ENCODE measurements at regions not wholly inside any gene's neighbourhood (a gene's known extent, or its start where the extent isn't known, plus 50 kb on each side); places are given as distances from the start of the nearest gene placed in this dataset.
"Not testable (repeated sequence)": the region's sequence is repeated elsewhere in the genome, so short reads cannot be mapped to it uniquely, and the experiment has no call there.

DNA sequence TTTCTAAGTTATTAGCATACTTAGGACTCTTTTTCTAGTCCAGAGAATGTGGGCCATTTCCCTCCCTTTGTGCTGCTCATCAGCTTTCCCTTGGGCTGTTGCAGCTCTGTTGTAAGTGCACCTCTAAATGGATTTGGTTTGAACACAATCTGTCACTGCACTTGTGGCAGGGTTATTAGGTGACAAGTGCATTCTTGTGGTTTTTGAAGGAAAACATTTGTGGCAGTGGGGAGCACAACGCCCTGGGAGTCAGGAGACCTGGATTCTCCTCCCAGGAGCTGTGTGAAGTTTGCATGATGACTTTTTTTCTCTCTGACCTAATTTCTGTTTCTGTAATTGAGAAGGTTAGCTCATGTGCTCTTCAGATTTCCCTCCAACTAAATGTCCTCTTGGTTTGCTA, 630.9 kb upstream of the FAM98A start:
- no peak overlapping the region for H3K4me3 Mint-ChIP-seq
- Histone ChIP-seq H3F3A (ENCODE audit: low read depth) (no peaks in the 10 kb centered on the region), H3K27me3 (no peaks in the 10 kb centered on the region), H4K20me1 (ENCODE audit: low read depth) (no peaks in the 10 kb centered on the region), H3K4me3 (no peak overlapping the region), H2AFZ (replicated peaks) (no peak overlapping the region), H3K9ac (no peak overlapping the region), H3K9me3 (ENCODE audit: low read depth) (no peaks in the 10 kb centered on the region), H3K27ac (no peak overlapping the region), H3K79me2 (ENCODE audit: low read depth) (no peaks in the 10 kb centered on the region), H3K4me1 (no peaks in the 10 kb centered on the region), H3K36me3 (no peaks in the 10 kb centered on the region), H3K4me2 (no peak overlapping the region)
- H3K9me3 Mint-ChIP-seq, result no peaks in the 10 kb centered on the region
- no peak for DNase-seq (ENCODE audit: low spot score)
- H3K4me1 Mint-ChIP-seq, result no peaks in the 10 kb centered on the region
- no peak for TF ChIP-seq EZH2 (IDR thresholded peaks at IDR 0.05)
- TF ChIP-seq, protein P1, sequence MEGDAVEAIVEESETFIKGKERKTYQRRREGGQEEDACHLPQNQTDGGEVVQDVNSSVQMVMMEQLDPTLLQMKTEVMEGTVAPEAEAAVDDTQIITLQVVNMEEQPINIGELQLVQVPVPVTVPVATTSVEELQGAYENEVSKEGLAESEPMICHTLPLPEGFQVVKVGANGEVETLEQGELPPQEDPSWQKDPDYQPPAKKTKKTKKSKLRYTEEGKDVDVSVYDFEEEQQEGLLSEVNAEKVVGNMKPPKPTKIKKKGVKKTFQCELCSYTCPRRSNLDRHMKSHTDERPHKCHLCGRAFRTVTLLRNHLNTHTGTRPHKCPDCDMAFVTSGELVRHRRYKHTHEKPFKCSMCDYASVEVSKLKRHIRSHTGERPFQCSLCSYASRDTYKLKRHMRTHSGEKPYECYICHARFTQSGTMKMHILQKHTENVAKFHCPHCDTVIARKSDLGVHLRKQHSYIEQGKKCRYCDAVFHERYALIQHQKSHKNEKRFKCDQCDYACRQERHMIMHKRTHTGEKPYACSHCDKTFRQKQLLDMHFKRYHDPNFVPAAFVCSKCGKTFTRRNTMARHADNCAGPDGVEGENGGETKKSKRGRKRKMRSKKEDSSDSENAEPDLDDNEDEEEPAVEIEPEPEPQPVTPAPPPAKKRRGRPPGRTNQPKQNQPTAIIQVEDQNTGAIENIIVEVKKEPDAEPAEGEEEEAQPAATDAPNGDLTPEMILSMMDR (IDR thresholded peaks at IDR 0.05), result no peak
- TF ChIP-seq EZH2phosphoT487 (IDR thresholded peaks at IDR 0.05), result no peak
- no peak overlapping the region for H3K27ac Mint-ChIP-seq
- no peaks in the 10 kb centered on the region for H3K36me3 Mint-ChIP-seq
- no peaks in the 10 kb centered on the region for H3K27me3 Mint-ChIP-seq (ENCODE audit: insufficient read depth, low read depth)

DNA sequence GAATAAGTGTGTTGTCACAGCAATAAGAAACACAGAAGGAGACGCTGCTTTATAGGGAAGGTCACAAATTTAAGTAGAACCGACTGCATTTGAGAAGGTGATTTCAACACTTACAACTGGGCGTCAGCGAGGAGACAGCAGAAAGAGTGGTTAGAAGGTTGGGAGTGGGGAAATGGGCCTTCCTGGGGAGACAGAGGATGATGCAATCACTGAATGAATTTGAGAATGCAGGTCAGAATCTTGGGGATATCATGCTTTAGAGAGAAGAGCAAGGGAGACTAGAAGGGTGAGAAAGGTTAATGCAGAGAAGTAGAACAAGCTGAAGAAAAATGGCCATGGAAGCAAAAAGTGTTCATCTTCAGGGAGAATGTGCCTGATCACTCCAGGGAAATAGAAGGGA, 616.1 kb upstream of the FAM98A start:
- H3K9me3 Mint-ChIP-seq, result peaks cover 11% of the 10 kb centered on the region
- no peak overlapping the region for H3K4me3 ChIP-seq
- H4K20me1 ChIP-seq (ENCODE audit: low read depth), result no peaks in the 10 kb centered on the region
- no peaks in the 10 kb centered on the region for H3K79me2 ChIP-seq (ENCODE audit: low read depth)
- no peak for TF ChIP-seq EZH2phosphoT487 (IDR thresholded peaks at IDR 0.05)
- no peak for TF ChIP-seq EZH2 (IDR thresholded peaks at IDR 0.05)
- TF ChIP-seq, protein P1 (IDR thresholded peaks at IDR 0.05), result no peak
- H3F3A ChIP-seq (ENCODE audit: low read depth), result no peaks in the 10 kb centered on the region
- peaks cover 3% of the 10 kb centered on the region for H3K9me3 ChIP-seq (ENCODE audit: low read depth)
- H3K27me3 Mint-ChIP-seq (ENCODE audit: insufficient read depth, low read depth), result no peaks in the 10 kb centered on the region
- no peak overlapping the region for H3K4me2 ChIP-seq
- no peak overlapping the region for H3K27ac ChIP-seq
- no peak overlapping the region for H3K27ac Mint-ChIP-seq
- DNase-seq (ENCODE audit: low spot score), result no peak
- H3K27me3 ChIP-seq, result no peaks in the 10 kb centered on the region
- H3K4me3 Mint-ChIP-seq, result no peak overlapping the region
- H3K4me1 ChIP-seq, result no peaks in the 10 kb centered on the region
- no peaks in the 10 kb centered on the region for H3K4me1 Mint-ChIP-seq
- no peak overlapping the region for H3K9ac ChIP-seq
- H3K36me3 ChIP-seq, result no peaks in the 10 kb centered on the region
- H3K36me3 Mint-ChIP-seq, result no peaks in the 10 kb centered on the region
- no peak overlapping the region for H2AFZ ChIP-seq (replicated peaks)

DNA sequence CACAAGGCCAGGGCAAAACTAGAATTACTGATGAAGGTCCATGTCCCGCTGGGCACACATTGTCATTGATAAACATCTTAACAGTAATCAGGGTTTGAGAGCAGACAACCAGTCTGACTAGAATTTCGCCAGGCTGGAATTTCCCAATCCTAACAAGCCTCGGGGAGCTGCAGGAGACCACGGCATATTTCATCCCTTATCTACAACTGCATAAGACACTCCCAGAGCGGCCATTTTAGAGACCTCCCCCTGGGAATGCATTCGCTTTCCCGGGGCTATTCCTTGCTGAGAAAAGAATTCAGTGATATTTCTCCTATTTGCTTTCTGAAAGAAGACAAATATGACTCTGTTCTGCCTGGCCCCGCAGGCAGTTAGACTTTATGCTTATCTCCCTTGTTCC, 611.3 kb upstream of the FAM98A start:
- not testable (repeated sequence) for H3K9ac ChIP-seq; H3K27me3 Mint-ChIP-seq (ENCODE audit: insufficient read depth, low read depth); H3K4me2 ChIP-seq; H4K20me1 ChIP-seq (ENCODE audit: low read depth); H3K4me1 ChIP-seq; H3K79me2 ChIP-seq (ENCODE audit: low read depth); H3K4me3 Mint-ChIP-seq; H2AFZ ChIP-seq (replicated peaks); DNase-seq (ENCODE audit: low spot score); H3K4me3 ChIP-seq; H3K4me1 Mint-ChIP-seq; H3K27ac Mint-ChIP-seq; H3F3A ChIP-seq (ENCODE audit: low read depth); H3K9me3 ChIP-seq (ENCODE audit: low read depth); H3K36me3 ChIP-seq; H3K27me3 ChIP-seq; H3K36me3 Mint-ChIP-seq; H3K27ac ChIP-seq
- peaks cover 35% of the 10 kb centered on the region for H3K9me3 Mint-ChIP-seq

GRCh38 chr2:34204560-34204959, 605.5 kb upstream of the FAM98A start:
- H3F3A ChIP-seq (ENCODE audit: low read depth), result no peaks in the 10 kb centered on the region
- Mint-ChIP-seq H3K27ac (no peak overlapping the region), H3K4me3 (no peak overlapping the region), H3K27me3 (ENCODE audit: insufficient read depth, low read depth) (peaks cover 2% of the 10 kb centered on the region), H3K9me3 (peaks cover 18% of the 10 kb centered on the region), H3K4me1 (no peaks in the 10 kb centered on the region), H3K36me3 (no peaks in the 10 kb centered on the region)
- H3K4me2 ChIP-seq, result no peak overlapping the region
- peaks cover under 1% of the 10 kb centered on the region for H3K9me3 ChIP-seq (ENCODE audit: low read depth)
- no peaks in the 10 kb centered on the region for H3K36me3 ChIP-seq
- TF ChIP-seq, protein P1 (IDR thresholded peaks at IDR 0.05), result no peak
- no peak for TF ChIP-seq EZH2 (IDR thresholded peaks at IDR 0.05)
- TF ChIP-seq EZH2phosphoT487 (IDR thresholded peaks at IDR 0.05), result no peak
- no peaks in the 10 kb centered on the region for H4K20me1 ChIP-seq (ENCODE audit: low read depth)
- H3K4me3 ChIP-seq, result no peak overlapping the region
- no peaks in the 10 kb centered on the region for H3K79me2 ChIP-seq (ENCODE audit: low read depth)
- H3K27ac ChIP-seq, result no peak overlapping the region
- H3K4me1 ChIP-seq, result no peaks in the 10 kb centered on the region
- DNase-seq (ENCODE audit: low spot score), result no peak
- H2AFZ ChIP-seq (replicated peaks), result no peak overlapping the region
- H3K9ac ChIP-seq, result no peak overlapping the region
- no peaks in the 10 kb centered on the region for H3K27me3 ChIP-seq

Data from neural progenitor cell (in vitro differentiated cells).